A549 (cell line): ENCODE measurements at regions not wholly inside any gene's neighbourhood (a gene's known extent, or its start where the extent isn't known, plus 50 kb on each side); places are given as distances from the start of the nearest gene placed in this dataset.

ENCODE experiments used
- HDAC2 ChIP-seq: fragments of 200-600 bp; sonication (generic); IDR thresholded peaks from 2 replicates; pipeline ENCODE4 v1.6.1; 2016
- MAZ ChIP-seq: fragments of 150-350 bp; IDR thresholded peaks from 2 replicates; pipeline ENCODE4 v1.6.1; 2014; ENCODE audit warnings: antibody characterized with exemption, low read depth, low read length, borderline replicate concordance
- POLR2A ChIP-seq: IDR thresholded peaks from 2 replicates; pipeline ENCODE4 v1.6.1; 2012; ENCODE audit warnings: mild to moderate bottlenecking, low read length
- RAD21 ChIP-seq, 2 experiments: fragments of >200 bp in 1 of 2; sonication (Bioruptor Twin) in 1 of 2; formaldehyde crosslinking in 1 of 2; IDR thresholded peaks in 1 of 2; conservative IDR thresholded peaks in 1 of 2; 2 replicates in 1 of 2; 3 replicates in 1 of 2; pipeline ENCODE4 v1.6.1; 2012 to 2018; ENCODE audit warnings: inconsistent platforms in 1 of 2
- RFX5 ChIP-seq: fragments of 450-650 bp; IDR thresholded peaks from 2 replicates; pipeline ENCODE4 v1.7.1; 2014; ENCODE audit warnings: antibody characterized with exemption, mild to moderate bottlenecking, moderate library complexity
- SMC3 ChIP-seq: fragments of >200 bp; sonication (Bioruptor Twin); formaldehyde crosslinking; IDR thresholded peaks from 3 replicates; pipeline ENCODE4 v1.6.1; 2018; ENCODE audit warnings: inconsistent platforms

DNA sequence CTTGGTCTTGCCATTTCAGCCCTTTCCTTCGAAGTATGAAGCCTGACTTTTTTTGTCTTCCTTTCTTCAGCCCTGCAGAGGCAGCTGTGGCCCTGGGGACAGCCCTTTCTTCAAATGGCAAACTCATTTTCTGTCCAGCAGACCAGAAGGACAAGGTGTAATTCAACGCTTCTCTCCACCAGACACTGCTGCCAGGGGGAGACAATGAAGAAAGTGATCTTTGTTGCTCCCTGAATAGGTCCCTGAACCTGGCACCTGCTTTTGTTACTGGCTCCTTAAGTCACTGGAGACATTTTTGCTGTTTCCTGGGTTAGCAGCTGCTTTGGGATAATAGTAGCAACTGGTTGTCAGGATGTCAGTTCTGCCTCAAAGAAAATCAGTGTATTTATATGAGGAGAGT, 50.8 kb upstream of the MACF1 start:
- no peak for TF ChIP-seq POLR2A
- TF ChIP-seq MAZ, result no peak
- TF ChIP-seq SMC3, result no peak
- no peak for TF ChIP-seq RAD21 (conservative IDR thresholded peaks at IDR 0.05 in 1 of 2, IDR thresholded peaks at IDR 0.05 in 1 of 2)
- TF ChIP-seq HDAC2, result no peak
- no peak for TF ChIP-seq RFX5
